Heart right ventricle (tissue), 16 donors: ENCODE measurements at regions not wholly inside any gene's neighbourhood (a gene's known extent, or its start where the extent isn't known, plus 50 kb on each side); places are given as distances from the start of the nearest gene placed in this dataset.

ENCODE experiments used
- ATAC-seq, 8 donors: fragments of 200-7000 bp; cut with Tn5 transposase; one replicate each; pipeline ENCODE4 v1.9.1; 2020; ENCODE audit warnings: mild to moderate bottlenecking in 8 of 8, moderate library complexity in 8 of 8, moderate number of reproducible peaks in 1 of 8
- DNase-seq, 2 donors: peaks; one replicate each; pipeline ENCODE4 v3.0.0-alpha.2; 2020
- H3K27ac ChIP-seq, 10 donors: fragments of 200-600 bp; sonication (generic) in 2 of 10; one replicate each; pipeline versions ENCODE4 v1.5.0 to v1.8.0; 2020 to 2022; ENCODE audit warnings: mild to moderate bottlenecking in 3 of 10
- H3K27me3 ChIP-seq, 7 donors: fragments of 200-600 bp; one replicate each; pipeline ENCODE4 v1.8.0; 2021 to 2022; ENCODE audit warnings: mild to moderate bottlenecking in 2 of 7
- H3K36me3 ChIP-seq, 9 donors: fragments of 200-600 bp; sonication (generic) in 1 of 9; one replicate each; pipeline versions ENCODE4 v1.5.0 to v1.8.0; 2020 to 2022; ENCODE audit warnings: mild to moderate bottlenecking in 2 of 9
- H3K4me1 ChIP-seq, 9 donors: fragments of 200-600 bp; sonication (generic) in 1 of 9; one replicate each; pipeline versions ENCODE4 v1.5.0 to v1.8.0; 2020 to 2022; ENCODE audit warnings: mild to moderate bottlenecking in 4 of 9
- H3K4me3 ChIP-seq, 10 donors: fragments of 200-600 bp; sonication (generic) in 2 of 10; one replicate each; pipeline versions ENCODE4 v1.5.0 to v1.8.0; 2020 to 2022; ENCODE audit warnings: mild to moderate bottlenecking in 7 of 10, moderate library complexity in 2 of 10
- H3K9me3 ChIP-seq, 11 donors: fragments of 200-600 bp in 10 of 11; sonication (generic) in 2 of 11; one replicate each; pipeline versions ENCODE4 v1.5.0 to v1.8.0; 2013 to 2022; ENCODE audit warnings: mild to moderate bottlenecking in 2 of 11, control low read depth in 1 of 11, moderate library complexity in 1 of 11
- CTCF ChIP-seq, 9 donors: fragments of 200-600 bp; sonication (generic) in 2 of 9; IDR thresholded peaks; one replicate each; pipeline versions ENCODE4 v1.5.0 to v1.8.0; 2021 to 2022; ENCODE audit warnings: antibody characterized with exemption in 9 of 9, mild to moderate bottlenecking in 5 of 9, moderate library complexity in 1 of 9
- WGBS, 2 donors: extraction: QIAGEN DNeasy Blood & Tissue Kit; methylation state at CpG; one replicate each; pipeline ENCODE4 v1.1.7; 2013; ENCODE audit warnings: inconsistent platforms in 1 of 2; 5-methylcytosine and 5-hydroxymethylcytosine counted together
- intact Hi-C, 10 donors: fragments of 100-400 bp; cut with DNase I; formaldehyde crosslinking; loops; one replicate each; pipeline versions ENCODE4 v1.11.1 to v1.14.2; 2022
- donor health status: Arrhythmogenic right ventricular cardiomyopathy.
- donor health status: ischemic (EF 13 %, LVEDD 7.1; RV severe dilation, severe dysfunction).
- donor health status: healthy with polysubstance abuse.
- donor health status: DM: no; HTN: yes; CAD: no.
- donor health status: DM: no; HTN: no; CAD: no.
- donor health status: ischemic (EF 25% LVEDD 6.9; RV normal size, moderate dysfunction).
- donor health status: ischemic (EF 25% LVEDD 5.7; RV mildly dilated, moderate dysfunction).
- donor health status: healthy.
- donor health status: DM: yes; HTN: yes; CAD: no.
- donor health status: Ischemic cardiomyopathy.
- donor health status: ischemic (EF 35%, LVEDD 5.7; RV mildly dilated, moderate dysfunction).
- donor health status: nonischemic (EF 11% LVEDD 7.7; RV severe dilation, severe dysfunction).
- donor health status: DM: yes; HTN: yes; CAD: no.
- donor health status: PGD.
- donor health status: ischemic (EF 29% LVEDD 5.4; RV normal size, mild dysfunction).
- donor health status: nonischemic (EF 23%, LVEDD 6.1; RV moderate dilation, normal function).

DNA sequence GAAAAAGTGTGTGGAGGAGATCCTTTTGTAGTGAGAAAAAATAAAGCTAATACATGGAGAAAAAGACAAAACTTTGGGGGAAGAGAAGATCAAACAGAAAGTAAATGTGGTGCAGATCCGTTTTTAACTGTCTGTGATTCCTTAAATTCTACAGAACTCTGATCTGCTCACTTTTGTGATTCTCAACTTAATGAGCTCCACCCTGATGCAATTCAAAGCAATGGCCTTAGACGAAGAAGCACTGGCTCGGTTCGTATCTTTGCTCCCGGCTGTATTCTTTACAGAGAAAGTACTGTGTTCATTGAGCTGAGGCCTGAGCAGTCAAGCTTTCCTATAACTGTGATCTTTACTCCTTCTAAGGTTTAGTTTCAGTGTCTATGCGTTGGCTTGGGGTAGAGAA, 453.4 kb downstream of the DMAC1 start:
- intact Hi-C loops, result no loop called here
- Histone ChIP-seq H3K4me3 (no peak overlapping the region), H3K27ac (no peak overlapping the region), H3K27me3 (no peaks in the 10 kb centered on the region), H3K36me3 (no peaks in the 10 kb centered on the region), H3K4me1 (peaks cover 0 to 13% (median 0%) of the 10 kb centered on the region in 9 donors), H3K9me3 (peaks cover 0 to 11% (median 4%) of the 10 kb centered on the region in 11 donors)
- no peak for DNase-seq
- no peak for ATAC-seq
- WGBS, 2 donors, result 83 to 89% methylated on average over 6 of the region's 6 CpGs
- no peak for TF ChIP-seq CTCF (IDR thresholded peaks at IDR 0.05)

GRCh38 chr9:7342736-7343135, 456.8 kb downstream of the DMAC1 start:
- no peaks in the 10 kb centered on the region for H3K27me3 ChIP-seq
- H3K4me3 ChIP-seq, result no peak overlapping the region
- H3K27ac ChIP-seq, result no peak overlapping the region
- WGBS, 2 donors, result 60 to 61% methylated on average over 5 of the region's 5 CpGs
- TF ChIP-seq CTCF (IDR thresholded peaks at IDR 0.05), result no peak
- DNase-seq (no peak), ATAC-seq (no peak)
- no peaks in the 10 kb centered on the region for H3K36me3 ChIP-seq
- peaks cover 0 to 13% (median 0%) of the 10 kb centered on the region in 9 donors for H3K4me1 ChIP-seq
- intact Hi-C loops, result loop anchor here in 1 of 10 donors (1.0 kb wide), 1 partner anchor 194 kb away; no protein-coding TSS in a partner anchor
- no peaks in the 10 kb centered on the region for H3K9me3 ChIP-seq

- ATAC-seq (no peak), DNase-seq (no peak)
- Histone ChIP-seq H3K27me3 (no peaks in the 10 kb centered on the region), H3K4me3 (no peak overlapping the region), H3K9me3 (no peaks in the 10 kb centered on the region), H3K27ac (peak overlapping the region in 1 of 10 donors; percentile 25), H3K36me3 (no peaks in the 10 kb centered on the region), H3K4me1 (peaks cover 0 to 17% (median 0%) of the 10 kb centered on the region in 9 donors)
- intact Hi-C loops, result loop anchor here in 1 of 10 donors (1.0 kb wide), 1 partner anchor 194 kb away; no protein-coding TSS in a partner anchor
- WGBS, 2 donors, result 44 to 55% methylated on average over 1 of the region's 1 CpG
- TF ChIP-seq CTCF (IDR thresholded peaks at IDR 0.05), result peak in 7 of 9 donors; percentile 17 to 55 (median 36)
Measured at GRCh38 chr9:7342229-7342628, 457.3 kb downstream of the DMAC1 start.

- 57 to 66% methylated on average over 1 of the region's 1 CpG for WGBS, 2 donors
- no peak for TF ChIP-seq CTCF (IDR thresholded peaks at IDR 0.05)
- Histone ChIP-seq H3K27ac (no peak overlapping the region), H3K4me1 (peaks cover 0 to 23% (median 0%) of the 10 kb centered on the region in 9 donors), H3K4me3 (no peak overlapping the region), H3K36me3 (no peaks in the 10 kb centered on the region), H3K27me3 (no peaks in the 10 kb centered on the region), H3K9me3 (no peaks in the 10 kb centered on the region)
- DNase-seq, result no peak
- no peak for ATAC-seq
- intact Hi-C loops, result no loop called here
Measured at GRCh38 chr9:7341571-7341970, 458.0 kb downstream of the DMAC1 start.
